H1 (cell line): ENCODE measurements at regions not wholly inside any gene's neighbourhood (a gene's known extent, or its start where the extent isn't known, plus 50 kb on each side); places are given as distances from the start of the nearest gene placed in this dataset.

Experiments
- CBX5 ChIP-seq: fragments of 300-800, 300-1000 bp; sonication (generic); IDR thresholded peaks from 2 replicates; pipeline ENCODE4 v1.7.1; 2016; ENCODE audit warnings: antibody characterized with exemption, low read length, low read depth
- KDM5A ChIP-seq: fragments of 200-600 bp; IDR thresholded peaks from 2 replicates; pipeline ENCODE4 v1.7.1; 2012; ENCODE audit warnings: mild to moderate bottlenecking, low read length, inconsistent platforms, mixed read lengths
- NANOG ChIP-seq: IDR thresholded peaks from 2 replicates; pipeline ENCODE4 v1.6.1; 2011; ENCODE audit warnings: low read length, low read depth, mild to moderate bottlenecking, inconsistent platforms; ENCODE audit not compliant: insufficient read depth, poor library complexity, severe bottlenecking
- PHF8 ChIP-seq: fragments of 200-600 bp; sonication (generic); conservative IDR thresholded peaks from 2 replicates; pipeline ENCODE4 v1.7.1; 2012; ENCODE audit warnings: low read depth, mild to moderate bottlenecking, inconsistent platforms, low read length, moderate library complexity

DNA sequence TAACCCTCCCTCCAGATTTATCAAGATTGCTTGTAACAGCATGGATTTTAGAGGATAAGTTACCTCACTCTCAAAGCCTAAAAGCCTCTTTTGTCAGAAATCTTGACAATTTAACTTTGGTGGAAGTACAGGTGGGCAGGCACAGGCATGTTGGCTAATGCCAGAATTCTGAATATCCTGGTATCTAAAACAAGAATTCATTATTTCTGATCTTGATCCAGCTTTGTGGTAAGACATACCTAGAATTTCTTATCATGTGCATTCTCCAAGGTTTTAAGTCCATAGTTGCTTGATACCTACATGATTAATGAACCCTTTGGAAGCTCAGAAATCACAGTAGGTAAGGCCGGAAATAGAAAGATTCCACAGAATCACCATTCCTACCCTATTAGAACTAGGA lies 109.9 kb upstream of the TTC14 start (continued):
- TF ChIP-seq KDM5A = no peak
- TF ChIP-seq CBX5 = no peak
- TF ChIP-seq PHF8 = no peak
- no peak for TF ChIP-seq NANOG
